NB4 (cell line): ENCODE measurements at regions not wholly inside any gene's neighbourhood (a gene's known extent, or its start where the extent isn't known, plus 50 kb on each side); places are given as distances from the start of the nearest gene placed in this dataset.

Source experiments
- MYC ChIP-seq: IDR thresholded peaks from 2 replicates; pipeline ENCODE4 v1.6.1; 2011; ENCODE audit warnings: low read depth, low read length
- POLR2A ChIP-seq: IDR thresholded peaks from 2 replicates; pipeline ENCODE4 v1.6.1; 2011; ENCODE audit warnings: mild to moderate bottlenecking; ENCODE audit not compliant: insufficient read length; ENCODE audit errors: extremely low read depth
- TF ChIP-seq, protein P1 (sequence below): IDR thresholded peaks from one replicate; pipeline ENCODE4 v1.5.1; 2012; ENCODE audit warnings: low read depth, low read length

GRCh38 chr7:19491371-19491770 lies 217.5 kb downstream of the POLR1F start:
- TF ChIP-seq, protein P1, sequence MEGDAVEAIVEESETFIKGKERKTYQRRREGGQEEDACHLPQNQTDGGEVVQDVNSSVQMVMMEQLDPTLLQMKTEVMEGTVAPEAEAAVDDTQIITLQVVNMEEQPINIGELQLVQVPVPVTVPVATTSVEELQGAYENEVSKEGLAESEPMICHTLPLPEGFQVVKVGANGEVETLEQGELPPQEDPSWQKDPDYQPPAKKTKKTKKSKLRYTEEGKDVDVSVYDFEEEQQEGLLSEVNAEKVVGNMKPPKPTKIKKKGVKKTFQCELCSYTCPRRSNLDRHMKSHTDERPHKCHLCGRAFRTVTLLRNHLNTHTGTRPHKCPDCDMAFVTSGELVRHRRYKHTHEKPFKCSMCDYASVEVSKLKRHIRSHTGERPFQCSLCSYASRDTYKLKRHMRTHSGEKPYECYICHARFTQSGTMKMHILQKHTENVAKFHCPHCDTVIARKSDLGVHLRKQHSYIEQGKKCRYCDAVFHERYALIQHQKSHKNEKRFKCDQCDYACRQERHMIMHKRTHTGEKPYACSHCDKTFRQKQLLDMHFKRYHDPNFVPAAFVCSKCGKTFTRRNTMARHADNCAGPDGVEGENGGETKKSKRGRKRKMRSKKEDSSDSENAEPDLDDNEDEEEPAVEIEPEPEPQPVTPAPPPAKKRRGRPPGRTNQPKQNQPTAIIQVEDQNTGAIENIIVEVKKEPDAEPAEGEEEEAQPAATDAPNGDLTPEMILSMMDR, result no peak
- TF ChIP-seq POLR2A (no peak), MYC (no peak)
